ENCODE measurements at regions not wholly inside any gene's neighbourhood (a gene's known extent, or its start where the extent isn't known, plus 50 kb on each side); places are given as distances from the start of the nearest gene placed in this dataset.
"Not testable (repeated sequence)": the region's sequence is repeated elsewhere in the genome, so short reads cannot be mapped to it uniquely, and the experiment has no call there.

DNA sequence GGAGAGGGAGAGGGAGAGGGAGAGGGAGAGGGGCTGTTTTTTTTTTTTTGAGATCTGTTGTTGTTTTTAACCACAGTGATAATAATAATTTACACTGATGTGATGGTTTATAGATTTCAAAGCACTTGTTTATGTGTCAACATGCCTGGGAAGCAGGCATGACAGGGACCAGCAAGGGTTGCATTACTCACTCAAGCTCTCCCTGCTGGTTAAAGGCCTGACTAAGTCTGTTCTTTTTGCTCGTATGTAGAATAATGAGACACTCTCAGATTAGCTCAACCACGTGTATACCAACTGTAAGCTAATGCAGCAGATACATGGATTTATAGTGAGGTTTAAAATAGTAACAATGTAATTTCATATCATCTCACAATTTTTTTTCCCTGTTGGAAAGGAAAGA is 134.6 kb upstream of the BOD1L1 start:
- FAIRE-seq: no peak
- DNase-seq (ENCODE audit: low spot score): no peak

DNA sequence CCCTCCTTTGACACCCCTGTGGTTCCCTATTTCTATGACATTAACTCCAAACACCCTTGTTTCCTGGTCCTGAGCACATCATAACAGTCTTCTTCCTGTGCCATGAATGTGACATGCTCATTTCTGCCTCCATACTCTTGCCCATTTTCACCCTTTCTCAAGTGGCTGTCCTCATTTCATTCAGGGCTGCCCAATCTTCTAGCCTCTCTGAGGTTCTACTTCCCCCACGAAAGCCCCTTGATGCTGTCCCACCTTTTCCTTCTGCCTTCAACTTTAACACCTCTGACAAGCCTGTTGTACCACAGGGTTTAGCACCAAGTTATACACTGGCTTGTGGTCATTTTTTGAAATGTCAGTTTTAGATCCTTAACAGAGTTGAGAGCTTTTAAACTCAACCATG is 136.2 kb upstream of the BOD1L1 start:
- DNase-seq (ENCODE audit: low spot score): no peak
- no peak for FAIRE-seq

GRCh38 chr4:13765539-13765938 is 138.0 kb upstream of the BOD1L1 start:
- DNase-seq (ENCODE audit: low spot score) (no peak), FAIRE-seq (no peak)

GRCh38 chr4:13766761-13767540 is 139.4 kb upstream of the BOD1L1 start:
- FAIRE-seq: no peak

GRCh38 chr4:13777341-13777740 is 149.8 kb upstream of the BOD1L1 start:
- FAIRE-seq (no peak), DNase-seq (ENCODE audit: low spot score) (no peak)

More at GRCh38 chr4:13766761-13767540, 139.4 kb upstream of the BOD1L1 start:
- DNase-seq (ENCODE audit: low spot score): no peak

DNA sequence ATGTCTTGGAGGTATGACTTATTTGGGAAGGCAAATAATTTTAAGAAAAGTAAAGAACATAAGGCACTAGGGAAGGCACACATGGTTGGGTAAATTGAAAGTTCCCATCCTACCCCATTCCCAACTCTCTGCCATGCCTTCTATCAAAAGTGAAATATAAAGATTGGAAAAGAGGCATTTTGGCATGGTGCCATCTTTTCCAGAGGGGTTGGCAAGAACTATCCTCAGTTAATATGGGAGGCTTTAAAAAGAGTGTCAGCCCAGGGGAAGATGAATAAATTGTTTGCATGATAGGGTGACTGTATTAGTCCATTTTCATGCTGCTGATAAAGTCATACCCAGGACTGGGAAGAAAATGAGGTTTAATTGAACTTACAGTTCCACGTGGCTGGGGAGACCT is 150.8 kb upstream of the BOD1L1 start:
- FAIRE-seq (no peak), DNase-seq (ENCODE audit: low spot score) (no peak)

- DNase-seq (ENCODE audit: low spot score) (no peak), FAIRE-seq (no peak)
These were observed 154.7 kb upstream of the BOD1L1 start for GRCh38 chr4:13782231-13782630.

DNA sequence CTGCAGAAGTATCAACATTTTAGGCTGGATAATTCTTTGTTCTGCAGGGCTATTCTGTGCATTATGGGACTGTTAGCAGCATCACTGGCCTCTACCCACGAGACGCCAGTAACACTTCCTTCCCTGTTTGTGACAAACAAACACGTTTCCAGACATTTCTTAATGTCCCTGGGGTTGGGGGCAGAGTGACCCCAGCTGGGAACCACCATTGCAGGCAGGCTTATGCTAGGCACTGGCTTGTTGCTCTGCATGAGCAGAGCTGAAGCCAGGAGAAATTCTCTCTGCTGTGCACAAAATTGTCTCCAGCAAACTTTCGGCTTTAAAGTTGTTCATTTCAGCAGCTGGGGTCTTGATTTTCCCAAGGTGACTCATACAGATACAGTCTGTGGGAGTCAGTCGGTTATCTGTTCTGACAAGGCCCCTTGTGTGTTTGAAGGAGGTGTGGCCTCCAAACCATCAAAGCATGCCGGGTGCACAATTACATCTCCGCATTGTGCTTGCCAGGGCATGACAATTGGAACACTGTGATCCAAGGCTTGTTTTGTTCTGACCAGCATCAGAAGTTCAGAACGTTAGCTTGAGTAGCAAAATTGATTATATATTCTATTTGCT is 156.4 kb upstream of the BOD1L1 start:
- peak; percentile 17 for DNase-seq (ENCODE audit: low spot score)

DNA sequence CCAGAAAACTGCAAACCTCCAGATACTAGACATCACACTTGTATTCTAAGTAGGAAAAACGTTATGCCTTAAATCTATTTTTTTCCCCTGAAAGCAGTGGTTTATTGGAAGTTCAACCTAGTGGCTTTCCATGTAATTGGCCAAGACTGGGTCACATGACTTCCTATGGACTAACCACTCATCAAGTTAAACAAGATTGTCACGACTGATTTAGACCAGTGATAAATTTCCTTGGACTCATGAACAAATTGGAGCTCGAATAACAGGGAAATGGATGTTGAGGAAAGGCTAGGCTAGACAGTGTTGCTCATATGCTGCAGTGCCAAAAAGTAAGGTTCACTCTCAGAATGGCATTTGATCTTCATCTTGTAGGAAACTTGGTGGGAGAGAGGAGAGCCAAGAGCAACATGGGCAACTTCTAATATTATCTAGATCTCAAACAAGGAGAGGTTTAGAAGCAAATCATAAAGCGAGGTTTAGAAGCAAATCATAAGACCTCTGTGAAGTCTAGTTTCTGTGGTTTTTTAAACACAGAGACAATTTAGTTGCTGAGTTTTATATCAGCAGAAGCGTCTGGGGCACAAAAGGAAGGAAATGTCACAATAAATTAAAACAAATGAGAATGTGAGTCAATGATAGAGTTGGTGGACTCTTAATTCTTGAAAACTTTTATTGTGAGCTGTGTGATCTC is 165.6 kb upstream of the BOD1L1 start:
- FAIRE-seq (no peak), DNase-seq (ENCODE audit: low spot score) (no peak)

More for the DNA sequence above, 156.4 kb upstream of the BOD1L1 start:
- no peak for FAIRE-seq

- DNase-seq (ENCODE audit: low spot score) (no peak), FAIRE-seq (no peak)
These were observed 167.5 kb upstream of the BOD1L1 start for GRCh38 chr4:13794819-13795565.

DNA sequence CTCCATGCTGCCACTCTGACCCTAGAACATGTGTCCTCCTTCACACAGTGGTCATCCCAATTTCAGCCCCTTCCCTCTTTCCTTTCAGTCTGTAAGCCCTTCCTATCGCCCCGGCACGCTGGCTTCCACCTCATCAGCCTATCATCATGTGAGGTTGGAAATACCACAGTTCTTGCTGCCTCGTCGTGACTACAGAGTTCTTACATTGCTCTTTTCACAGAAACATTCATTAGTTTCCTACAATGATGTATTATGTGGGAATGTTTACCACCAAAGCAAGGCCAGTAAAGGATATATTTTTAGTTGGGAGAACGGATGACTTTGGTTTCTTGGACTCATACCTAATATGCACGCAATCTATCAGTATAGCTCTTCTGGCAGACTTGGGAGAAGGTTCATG is 169.5 kb upstream of the BOD1L1 start:
- DNase-seq (ENCODE audit: low spot score) (no peak), FAIRE-seq (no peak)

DNA sequence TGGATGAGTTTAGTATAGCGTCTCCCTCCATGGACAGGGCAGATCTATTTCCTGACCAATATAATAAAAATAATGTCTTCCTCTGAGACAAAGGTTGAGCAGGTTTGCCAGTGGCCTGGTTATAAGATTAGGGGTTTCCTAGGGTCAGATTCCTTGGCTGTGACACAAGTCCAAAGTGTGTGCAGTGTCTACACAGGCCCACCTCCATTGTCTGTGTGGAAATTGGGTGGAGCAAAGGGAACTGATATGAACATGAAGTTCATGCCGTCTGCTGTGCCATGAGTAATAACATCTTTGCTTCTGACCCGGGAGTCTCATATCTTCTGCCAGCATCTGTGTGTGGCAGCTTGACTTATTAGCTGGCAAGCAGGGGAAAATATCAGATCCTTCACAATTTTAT is 187.7 kb upstream of the BOD1L1 start:
- FAIRE-seq (no peak), DNase-seq (ENCODE audit: low spot score) (no peak)

- FAIRE-seq (no peak), DNase-seq (ENCODE audit: low spot score) (no peak)
These were observed 188.9 kb upstream of the BOD1L1 start for GRCh38 chr4:13816472-13816871.

GRCh38 chr4:13821522-13821921 is 194.0 kb upstream of the BOD1L1 start:
- DNase-seq (ENCODE audit: low spot score): no peak
- no peak for FAIRE-seq

GRCh38 chr4:13825822-13826221 is 198.3 kb upstream of the BOD1L1 start:
- DNase-seq (ENCODE audit: low spot score); FAIRE-seq: not testable (repeated sequence)

- FAIRE-seq (no peak), DNase-seq (ENCODE audit: low spot score) (no peak)
These were observed 201.9 kb upstream of the BOD1L1 start for GRCh38 chr4:13829457-13829856.

GRCh38 chr4:13830449-13830848 is 202.9 kb upstream of the BOD1L1 start:
- FAIRE-seq (no peak), DNase-seq (ENCODE audit: low spot score) (no peak)

DNA sequence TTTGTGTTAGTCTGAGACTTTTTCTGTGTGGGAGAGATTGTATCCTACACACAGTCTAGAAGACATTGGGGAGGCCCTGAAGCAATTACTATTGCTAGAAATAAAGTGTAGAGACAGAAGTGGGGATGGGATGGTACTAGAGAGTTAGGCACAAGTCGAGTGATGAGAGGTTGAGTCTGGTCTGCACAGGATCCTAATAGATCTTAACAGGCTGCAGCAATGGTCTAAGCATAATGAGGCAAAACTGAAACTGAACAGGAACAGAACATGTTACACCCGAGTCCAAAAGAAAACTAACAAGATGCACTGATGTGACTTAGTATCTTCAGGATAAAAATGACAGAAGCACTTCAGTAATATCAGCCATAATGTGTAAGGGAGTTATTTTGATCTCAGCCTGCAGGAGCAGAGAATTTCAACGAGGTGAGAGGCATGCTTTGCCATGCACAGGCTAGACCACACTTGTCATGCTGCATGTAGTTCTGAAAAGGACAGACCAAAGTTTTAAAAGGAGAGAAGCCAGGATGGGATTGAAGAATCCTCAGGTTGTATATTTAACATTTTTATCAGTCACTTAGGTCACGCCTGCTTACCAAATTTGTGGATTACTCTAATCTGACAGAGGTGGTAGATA is 205.8 kb upstream of the BOD1L1 start:
- DNase-seq (ENCODE audit: low spot score) (no peak), FAIRE-seq (no peak)

DNA sequence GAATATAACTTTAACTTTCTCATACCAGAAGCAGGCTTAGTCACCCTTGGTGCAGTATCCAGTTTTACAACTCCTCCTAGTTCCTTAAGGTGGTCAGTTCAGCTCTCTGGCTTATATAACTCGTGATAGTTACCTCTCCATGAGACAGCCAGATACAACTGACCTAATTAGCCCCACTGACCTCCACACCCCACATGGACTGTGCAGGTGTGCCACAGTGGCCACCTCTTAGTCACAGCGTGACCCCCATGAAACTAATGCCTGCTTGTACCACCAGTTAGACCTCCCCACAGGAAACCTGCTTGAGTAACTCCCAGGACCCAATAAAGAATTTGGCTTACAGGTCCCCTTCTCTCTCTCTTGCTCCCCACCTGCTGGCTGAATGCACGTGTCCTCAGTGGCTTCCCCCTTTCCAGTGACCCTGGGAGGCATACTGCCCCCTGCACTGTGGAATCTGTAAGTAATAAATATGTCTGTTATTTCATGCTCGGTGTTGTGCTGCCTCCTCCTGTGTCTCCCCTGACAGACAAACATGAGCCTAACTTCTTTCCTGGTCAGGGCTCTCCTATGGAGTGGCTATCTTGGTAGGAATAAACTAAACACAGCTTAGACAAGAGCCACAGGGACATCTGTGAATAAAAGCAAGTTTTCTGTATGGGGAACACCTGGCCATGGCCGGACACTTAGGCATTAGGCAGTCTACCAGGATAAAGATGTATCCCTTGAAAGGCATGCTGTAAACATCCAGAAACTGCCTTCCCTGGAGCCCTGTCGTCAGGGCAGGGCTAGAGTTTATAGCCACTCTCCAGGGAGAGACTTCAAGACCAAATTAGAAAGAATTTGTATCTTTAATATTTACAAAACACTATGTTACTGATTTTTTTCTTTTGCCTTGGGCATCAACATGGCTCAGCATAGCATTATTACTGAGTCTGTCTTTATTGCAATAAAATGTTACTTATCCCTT is 209.7 kb upstream of the BOD1L1 start:
- FAIRE-seq: no peak

More for the DNA sequence above, 209.7 kb upstream of the BOD1L1 start:
- no peak for DNase-seq (ENCODE audit: low spot score)
